Stimulated activated CD4-positive, alpha-beta T cell treated with anti-CD3 and anti-CD28 coated beads, Interleukin-15, amount 100 ng/mL, for 24 hours (primary cell): ENCODE measurements at regions not wholly inside any gene's neighbourhood (a gene's known extent, or its start where the extent isn't known, plus 50 kb on each side); places are given as distances from the start of the nearest gene placed in this dataset.
"Not testable (repeated sequence)": the region's sequence is repeated elsewhere in the genome, so short reads cannot be mapped to it uniquely, and the experiment has no call there.

Experiments
- DNase-seq: peaks from one replicate; pipeline ENCODE4 v3.0.0-alpha.2; 2020

DNA sequence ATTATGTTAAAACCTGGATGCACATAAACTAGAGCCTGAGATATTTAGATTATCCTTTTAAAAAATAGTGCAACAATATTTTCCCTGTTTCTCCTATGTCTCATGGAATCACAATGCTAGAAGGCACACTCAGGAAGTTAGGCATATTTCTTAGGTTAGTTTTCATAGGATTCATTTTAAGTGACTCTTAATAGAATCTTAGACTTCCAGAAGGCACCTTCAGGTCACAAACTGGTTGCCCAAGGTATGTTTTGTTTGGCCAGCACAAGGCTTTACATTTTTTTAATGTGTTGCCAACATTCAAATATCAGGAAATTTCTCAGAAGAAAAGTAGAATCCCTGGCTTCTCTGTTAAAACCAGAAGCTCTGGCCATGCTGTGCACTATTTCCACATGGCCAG is 129.3 kb downstream of the LNPK start:
- no peak for DNase-seq

DNA sequence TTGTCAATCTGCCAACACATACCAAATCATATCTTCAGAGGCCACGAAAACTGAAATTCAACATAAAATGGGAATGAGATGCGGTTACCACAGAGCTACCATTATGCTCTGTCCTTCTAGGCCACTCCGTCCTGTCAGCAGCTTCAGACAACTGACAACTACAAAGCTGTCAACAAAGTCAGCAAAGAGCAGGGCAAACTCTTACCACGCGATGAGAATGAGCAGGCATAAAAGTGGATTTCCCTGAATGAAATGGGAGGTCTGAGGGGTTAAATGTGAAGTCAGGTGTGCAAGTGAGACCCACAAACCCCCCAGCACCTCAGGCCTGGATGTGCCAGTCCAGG is 130.1 kb downstream of the LNPK start:
- DNase-seq: no peak

DNA sequence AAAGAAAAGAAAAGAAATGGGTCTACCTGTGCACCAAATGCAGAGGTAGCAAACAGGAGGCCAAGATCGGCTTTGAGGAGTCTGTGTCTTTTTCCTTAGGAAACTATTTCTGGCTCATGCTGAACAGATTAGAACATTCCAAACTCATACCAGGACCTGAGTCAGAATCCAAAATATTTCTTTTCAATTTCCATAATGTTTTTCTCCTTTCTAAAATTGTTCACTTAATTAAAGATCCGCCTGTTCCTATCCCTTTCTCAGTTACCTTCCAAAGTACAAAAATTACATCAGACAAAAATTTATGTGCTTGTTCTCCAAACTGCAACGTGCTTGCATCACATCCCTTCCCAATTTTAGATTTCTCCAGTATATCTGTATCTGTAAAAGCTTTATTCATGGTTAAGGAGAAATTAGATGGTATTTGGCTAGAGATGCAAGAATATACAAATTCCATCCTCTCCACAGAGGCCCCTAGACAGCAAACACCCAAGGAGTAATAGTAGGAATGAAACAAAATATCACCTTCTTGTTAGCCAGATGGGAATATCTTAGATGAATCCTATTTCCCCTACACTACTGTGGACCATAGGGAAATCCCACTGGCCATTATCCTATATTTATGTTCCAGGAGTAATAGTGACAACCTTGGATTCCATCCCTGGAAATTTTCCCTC is 130.6 kb downstream of the LNPK start:
- no peak for DNase-seq

DNA sequence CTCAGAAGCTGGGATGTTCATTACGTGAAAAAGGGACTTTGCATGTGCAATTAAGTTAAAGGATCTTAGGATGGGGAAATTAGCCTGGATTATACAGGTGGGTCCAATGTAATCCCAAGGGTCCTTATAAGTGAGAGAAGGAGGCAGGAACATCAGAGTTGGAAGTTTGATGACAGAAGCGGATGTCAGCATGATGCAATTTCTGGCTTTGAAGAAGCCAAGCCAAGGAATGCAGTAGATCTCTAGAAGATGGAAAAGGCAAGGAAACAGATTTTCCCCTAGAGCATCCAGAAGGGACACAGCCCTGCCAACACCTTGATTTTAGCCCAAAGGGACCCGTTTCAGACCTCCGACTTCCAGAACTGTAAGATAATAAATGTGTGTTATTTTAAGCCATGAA is 136.4 kb downstream of the LNPK start:
- no peak for DNase-seq

DNA sequence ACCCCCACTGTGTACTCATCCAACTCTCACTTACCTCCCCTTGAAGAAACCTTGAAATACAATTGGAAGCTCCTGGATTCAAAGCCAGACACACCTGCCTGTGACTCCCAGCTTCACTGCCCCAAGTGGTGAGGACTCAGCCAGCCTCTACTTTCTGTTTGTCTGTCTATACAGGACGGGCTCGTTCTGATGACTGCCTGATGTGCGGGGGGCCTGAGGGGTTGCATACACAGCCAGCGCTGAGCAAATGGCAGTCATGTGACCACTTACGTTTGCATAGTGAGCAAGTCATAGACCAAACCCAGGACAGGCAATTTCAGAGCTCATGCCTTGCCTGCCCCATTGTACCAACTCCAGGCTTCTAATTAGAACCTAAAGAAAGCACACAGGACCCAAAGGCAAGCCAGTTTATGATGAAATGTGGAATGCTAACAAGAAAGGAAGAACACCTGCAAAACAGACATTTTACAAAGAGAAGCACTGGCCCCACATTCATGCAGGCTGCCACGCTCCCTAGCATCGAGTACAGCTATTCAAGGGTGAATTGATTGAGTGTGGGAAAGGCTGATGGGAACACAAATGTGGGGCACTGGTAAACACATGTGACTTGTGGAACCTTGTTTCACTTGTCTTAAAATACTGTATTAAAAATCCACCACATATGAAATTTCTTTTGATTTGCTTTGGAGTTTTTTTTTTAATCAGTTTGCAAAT is 137.8 kb downstream of the LNPK start:
- DNase-seq: no peak

DNA sequence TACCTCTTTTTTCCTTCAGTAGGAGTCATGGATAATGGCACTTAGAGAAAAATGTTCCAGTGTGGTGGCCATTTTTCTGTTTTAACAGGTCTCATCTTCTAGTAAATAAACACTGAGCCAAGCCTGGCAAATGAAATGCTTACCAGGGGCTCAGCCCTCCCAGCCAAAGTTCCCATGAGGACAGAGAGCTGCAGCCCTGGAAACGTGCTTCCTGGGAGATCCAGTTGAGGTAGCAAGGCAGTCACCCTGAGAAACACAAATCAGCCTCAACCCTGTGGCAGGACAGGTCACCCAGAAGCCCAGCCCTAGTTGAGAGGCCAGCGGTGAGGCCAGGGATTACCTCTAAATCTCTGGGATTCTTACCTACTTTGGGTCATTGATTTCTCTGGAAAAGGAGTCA is 140.1 kb downstream of the LNPK start:
- DNase-seq: no peak

DNA sequence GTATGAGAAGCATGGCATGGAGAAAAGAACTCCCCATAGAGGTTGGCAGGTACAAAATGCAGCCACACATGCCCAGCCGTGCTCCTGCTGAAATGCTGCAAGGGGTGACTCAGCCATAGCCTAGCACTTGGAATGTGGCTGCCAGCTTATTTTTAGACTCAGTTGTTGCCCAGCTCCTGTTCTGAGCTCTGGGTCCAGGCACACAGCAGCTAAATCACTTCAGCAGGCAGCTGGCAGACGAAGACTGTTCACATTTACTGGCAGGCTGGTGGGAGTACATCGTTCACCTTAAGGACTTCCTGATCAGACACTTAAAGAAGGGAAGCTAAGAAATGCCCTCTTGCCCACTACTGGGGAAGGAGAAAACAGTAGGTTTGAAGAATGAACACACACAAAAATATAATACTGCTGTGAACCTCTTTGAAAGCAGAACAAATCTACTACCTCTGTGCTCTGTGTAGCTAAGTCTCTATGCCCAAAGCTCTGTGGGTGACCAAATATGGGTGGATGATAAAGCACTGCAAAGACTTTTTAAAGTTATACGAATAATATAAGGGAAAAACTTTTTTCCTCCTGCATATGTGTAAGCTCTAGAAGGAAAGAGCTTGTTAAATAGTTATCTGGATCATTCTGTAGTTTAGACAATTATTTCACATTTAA is 146.1 kb downstream of the LNPK start:
- no peak for DNase-seq

DNA sequence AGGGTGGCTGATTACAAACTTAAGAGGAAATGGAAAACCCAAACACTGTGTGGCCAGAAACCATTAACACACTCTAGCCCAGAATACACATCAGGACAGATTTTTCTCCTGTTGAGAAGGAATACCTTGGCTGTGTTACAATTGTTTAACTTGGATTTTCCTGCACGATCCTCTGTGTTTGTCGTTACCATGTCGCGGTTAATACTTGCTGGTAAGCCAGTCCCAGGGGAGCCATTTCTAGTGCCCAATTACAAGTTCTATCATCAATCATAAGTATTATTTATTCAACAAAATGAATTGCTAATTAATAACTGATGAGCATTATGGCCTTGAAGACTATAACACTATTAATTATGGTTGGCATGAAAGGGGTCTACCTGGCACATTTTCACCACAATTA is 146.8 kb downstream of the LNPK start:
- no peak for DNase-seq

DNA sequence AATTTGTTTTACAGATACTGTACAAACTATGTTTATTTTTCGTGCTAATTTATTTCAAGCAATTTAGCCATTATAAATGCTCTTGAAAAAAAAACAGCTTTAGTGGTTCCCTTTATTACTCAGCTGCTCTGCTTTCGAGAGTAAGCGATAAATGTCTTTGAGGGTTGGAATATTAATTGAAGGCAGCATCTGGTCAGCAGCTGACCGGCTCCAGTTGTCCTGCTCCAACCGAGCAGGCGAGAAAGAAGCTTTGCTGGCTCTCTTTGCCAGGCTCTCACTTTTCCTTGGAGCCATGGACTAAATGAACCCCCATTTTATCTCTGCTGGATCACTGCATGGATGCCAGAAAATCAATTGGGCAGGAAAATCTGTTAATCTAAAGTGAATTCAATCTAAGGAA is 147.4 kb downstream of the LNPK start:
- no peak for DNase-seq

DNA sequence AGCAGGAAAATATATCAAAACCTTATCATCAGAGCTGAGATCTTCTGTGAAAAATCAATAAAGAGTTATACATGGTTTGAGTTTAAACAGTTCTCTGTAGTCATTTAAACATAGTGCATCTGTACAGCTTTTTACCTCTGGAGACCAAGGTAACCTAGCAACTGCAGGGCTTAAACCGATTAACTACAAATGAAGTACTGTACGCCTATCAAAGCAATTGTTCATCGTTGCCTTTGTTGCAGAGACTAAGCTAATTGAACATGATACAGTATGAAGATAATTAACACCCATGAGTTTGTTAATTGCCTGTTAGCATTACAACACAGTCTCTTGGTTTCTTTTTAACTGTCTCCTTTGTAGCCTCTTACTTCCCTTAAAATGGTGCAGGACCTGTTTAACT is 147.9 kb downstream of the LNPK start:
- DNase-seq: no peak

DNA sequence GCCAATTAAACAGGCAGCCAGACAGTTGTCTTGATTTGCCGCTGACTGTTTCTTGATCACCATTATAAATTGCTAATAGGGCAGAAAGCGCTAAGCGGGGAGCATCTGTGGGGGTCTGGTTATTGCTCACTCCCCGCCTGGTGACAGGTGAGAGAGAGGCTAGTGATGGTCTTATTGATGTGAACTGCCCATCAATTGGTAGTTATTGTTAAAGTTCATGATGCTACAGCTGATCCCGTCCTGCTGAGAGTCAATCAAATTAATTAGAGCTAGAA is 148.5 kb downstream of the LNPK start:
- no peak for DNase-seq

DNA sequence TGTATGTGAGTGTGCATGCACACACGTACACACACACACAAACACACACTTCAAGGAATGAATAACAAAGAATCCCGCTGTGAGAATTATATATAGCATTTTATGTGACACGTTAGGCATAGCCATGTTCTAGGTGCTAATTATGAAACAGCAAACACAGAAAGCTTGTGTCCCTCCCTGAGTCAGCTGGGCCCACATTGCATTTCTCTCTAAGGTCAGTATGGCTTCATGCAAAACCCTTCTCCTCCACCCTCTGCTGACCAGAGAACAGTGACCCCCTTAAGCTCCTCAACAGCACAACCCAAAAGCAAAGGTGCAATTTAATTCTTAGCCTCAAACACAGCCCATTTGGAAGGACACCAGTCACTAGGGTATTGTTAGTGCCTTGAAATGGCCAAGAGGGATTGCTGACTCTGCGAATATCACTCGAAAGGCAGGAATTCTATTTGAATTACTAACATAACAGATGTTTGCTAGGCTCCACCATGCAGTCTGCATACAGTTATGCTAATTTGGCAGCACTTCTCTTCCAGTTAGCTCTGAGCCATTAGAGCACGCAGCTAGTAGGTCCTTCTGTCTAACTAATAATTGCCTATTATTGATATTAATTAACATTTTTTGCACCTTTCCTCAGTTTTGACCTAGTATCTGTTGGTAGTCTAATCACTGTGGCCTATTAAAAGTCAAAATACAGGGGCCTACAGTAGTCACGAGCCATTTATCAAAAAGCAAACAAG is 149.0 kb downstream of the LNPK start:
- no peak for DNase-seq

DNA sequence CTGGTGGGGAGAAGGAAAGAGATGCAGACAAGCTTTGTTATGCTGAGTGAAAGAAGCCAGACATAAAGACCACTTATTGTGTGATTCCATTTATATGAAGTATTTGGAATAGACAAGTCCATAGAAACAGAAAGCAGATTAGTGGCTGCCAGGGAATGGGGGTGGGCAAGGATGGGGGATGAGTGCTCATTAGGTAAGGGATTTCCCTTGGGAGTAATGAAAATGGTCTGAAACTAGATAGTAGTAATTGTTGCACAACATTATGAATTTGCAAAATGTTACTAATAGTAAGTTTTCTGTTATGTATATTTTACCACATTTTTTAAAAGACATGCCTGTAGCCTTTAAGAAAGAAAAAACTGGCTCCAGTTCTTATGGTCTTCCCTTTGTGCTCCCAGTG is 154.9 kb downstream of the LNPK start:
- DNase-seq: no peak

DNA sequence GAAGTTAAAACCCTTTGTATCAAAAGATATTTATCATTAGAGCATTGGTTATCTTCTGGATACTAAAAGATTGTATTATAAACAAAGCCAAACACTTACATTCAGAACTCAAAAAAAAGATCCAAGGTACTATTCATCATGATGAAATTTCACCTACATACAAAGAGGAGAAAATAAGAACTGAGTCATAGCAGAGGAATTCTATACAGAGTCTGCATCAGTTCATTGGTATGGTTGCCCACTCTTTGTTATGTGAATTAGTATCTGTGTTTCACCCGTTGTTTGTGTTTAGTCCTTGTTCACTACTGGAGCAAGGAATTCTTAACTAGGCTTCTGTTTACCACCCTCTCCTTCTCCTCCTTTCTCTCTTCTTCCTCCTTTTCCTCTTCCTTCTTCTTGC is 157.9 kb downstream of the LNPK start:
- no peak for DNase-seq

DNA sequence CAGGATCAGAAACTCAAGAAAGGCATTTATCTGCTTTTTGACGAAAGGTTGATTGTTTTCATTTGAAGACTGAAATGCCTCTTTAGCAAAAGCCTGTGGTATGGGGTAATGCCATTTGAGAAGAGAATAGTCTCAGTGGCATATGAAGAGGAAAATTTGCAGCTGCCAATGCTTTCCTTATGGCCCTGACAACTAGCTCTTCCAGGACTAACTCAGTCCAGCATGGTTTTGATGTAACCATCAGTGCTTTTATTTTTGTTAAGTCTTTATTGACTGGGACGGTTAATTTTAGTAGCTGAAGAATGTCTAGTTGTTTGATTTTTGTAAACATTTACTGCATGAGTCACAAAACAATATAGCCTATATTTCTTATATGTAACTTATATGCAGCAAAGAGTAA is 158.4 kb downstream of the LNPK start:
- no peak for DNase-seq

DNA sequence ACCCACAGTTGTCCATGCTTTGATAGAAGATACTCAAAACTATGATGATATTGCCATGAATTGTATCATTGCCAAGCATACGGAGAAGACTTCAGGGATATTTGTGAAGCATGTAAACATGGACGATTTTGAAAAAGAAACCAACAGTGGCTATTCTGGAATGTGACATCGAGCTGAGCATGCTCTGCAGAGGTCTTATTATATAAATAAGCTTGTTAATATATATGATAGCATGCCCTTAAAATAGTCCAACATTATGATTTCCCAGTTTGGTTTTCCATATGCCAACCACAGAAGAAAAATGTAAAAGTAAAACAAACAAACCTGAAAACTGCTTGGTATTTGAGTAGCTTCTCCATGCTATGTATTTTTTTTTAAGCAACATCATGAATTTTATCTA is 159.1 kb downstream of the LNPK start:
- no peak for DNase-seq

DNA sequence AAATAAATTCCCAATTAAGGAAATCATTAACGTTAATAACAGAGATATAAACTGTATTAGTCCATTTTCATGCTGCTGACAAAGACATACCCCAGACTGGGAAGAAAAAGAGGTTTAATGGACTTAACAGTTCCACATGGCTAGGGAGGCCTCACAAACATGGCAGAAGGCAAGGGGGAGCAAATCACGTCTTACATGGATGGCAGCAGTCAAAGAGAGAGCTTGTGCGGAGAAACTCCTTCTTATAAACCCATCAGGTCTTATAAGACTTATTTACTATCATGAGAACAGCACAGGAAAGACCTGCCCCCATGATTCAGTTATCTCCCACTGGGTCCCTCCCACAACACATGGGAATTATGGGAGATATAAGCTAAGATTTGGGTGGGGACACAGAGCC is 161.3 kb downstream of the LNPK start:
- DNase-seq: not testable (repeated sequence)

DNA sequence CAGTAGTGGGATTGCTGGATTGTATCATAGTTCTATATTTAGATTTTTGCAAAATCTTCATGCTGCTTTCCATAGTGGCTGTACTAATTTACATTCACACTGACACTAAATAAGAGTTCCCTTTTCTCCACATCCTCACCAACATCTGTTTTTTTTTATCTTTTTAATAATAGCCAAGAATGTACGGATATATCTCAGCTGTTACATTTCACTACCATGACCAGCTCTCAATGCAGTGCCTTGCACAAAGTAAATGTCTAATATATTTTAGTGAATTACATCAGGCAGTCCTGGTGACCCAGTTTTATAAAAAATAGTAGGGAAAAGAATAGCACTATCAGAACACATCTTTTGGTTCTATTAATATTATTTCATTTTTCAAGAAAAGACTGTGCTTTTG is 161.8 kb downstream of the LNPK start:
- DNase-seq: no peak

DNA sequence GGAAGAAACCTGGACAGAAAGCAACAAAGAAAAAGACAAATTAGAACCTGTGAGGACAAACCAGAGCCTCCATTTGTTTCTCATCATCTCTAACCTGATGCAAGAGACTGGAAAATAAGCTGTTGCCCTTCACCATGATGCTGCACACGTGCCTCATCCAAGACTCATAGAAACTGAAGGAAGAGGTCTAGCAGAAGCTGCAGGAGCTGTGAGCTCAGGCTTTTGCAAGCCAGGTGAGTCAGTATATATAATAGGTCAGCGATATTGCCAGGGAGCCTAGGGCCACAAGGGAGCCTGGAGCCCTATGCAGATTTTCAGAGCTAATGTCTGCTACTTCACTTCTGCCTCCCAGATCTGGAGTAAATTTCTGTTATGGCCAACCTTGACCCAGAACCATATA is 163.1 kb downstream of the LNPK start:
- no peak for DNase-seq

DNA sequence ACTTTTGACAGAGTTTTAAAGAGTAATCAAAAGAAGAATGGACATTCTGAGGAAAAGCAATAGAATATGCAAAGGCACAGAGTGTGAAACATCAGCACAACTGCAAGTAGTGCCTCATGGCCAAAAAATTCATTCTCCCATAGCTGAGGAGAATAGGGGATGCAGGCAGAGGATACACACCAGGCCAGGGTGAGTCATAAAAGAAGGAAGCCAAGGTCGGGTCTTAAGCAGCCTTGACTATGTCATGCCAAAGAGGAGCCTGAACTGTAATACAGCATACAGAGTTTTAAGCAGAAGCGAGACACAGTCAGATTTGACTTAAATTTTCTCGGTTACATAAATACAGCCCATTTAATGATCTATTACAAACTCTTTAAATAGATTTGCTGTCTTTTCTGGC is 165.0 kb downstream of the LNPK start:
- no peak for DNase-seq

DNA sequence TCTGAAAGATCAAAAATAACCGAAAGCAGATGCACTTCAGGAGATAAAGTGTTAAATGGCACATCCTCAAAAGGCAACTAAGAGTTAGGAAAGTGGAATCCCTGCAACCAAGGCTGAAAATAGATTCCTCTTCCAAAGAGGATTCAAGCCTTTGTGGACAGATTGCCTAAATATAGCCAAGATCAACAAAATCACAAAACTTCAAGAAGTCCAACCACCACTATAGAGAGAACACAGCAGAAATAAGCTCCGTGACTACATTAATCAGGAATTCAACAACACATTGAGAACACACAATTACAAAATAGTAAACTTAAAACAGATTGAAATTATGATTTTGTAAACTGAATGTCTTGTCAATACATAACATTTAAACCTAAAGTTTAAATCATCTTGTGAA is 165.7 kb downstream of the LNPK start:
- no peak for DNase-seq

DNA sequence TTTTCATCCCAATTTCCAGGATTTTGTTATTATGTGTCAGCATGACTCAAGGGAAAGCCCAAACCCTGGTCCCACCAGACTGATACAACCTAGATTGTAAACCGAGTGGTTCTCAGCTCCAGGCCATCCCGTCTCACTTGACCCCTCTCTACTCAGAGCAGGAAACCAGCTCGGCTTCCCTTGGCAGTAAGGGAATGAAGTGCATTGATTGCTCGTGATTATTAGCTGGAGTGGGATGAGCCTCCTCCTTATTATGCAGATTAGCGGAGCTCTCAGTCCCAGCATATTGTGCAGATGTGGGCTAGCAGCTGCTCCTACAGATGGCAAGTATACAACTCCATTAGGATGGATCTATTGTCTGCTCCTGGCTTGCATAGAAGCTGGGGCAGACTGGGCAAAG is 167.6 kb downstream of the LNPK start:
- no peak for DNase-seq

DNA sequence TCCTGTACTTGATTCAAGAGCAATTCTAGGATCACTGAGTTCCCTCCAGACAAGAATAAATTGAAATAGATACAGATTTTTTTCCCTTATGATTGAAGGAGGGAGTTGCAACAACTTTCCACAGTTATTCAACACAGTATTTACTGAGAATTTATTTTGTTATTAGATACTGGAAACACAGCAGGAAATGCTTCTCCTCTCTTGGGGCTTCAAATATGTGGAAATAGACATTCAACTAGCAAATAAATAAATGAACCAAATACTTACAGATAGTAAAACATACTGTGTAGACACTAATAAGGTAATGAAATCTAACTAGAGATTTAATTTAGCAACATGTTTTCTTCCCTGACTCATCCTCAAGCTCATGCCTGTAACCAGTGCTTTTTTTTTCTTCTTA is 169.2 kb downstream of the LNPK start:
- no peak for DNase-seq

DNA sequence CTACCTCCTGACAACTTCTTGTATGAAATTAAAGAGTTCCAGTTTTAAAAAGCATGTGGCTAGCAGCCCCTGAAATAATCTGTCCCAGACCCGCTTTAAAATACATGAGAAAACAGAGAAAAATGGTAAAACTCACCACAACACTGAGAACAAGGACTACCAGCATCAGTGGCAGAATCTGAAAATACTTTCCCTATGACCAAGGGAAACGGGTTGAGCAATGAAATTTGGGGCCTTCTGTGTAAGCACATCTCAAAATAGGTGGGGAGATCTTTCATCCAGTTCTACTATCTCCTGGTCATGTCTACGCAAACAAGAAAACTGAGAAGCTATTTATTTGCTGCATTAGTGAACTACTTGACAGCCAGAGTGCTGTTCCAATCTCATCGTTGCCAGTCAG is 172.3 kb downstream of the LNPK start:
- DNase-seq: no peak
